Gastroesophageal sphincter (tissue), 4 donors: ENCODE measurements at regions not wholly inside any gene's neighbourhood (a gene's known extent, or its start where the extent isn't known, plus 50 kb on each side); places are given as distances from the start of the nearest gene placed in this dataset.

ENCODE experiments used
- ATAC-seq: fragments of 150-250 bp; one replicate; pipeline ENCODE4 v1.9.1; 2016; ENCODE audit warnings: mild to moderate bottlenecking, moderate library complexity
- H3K27ac ChIP-seq, 4 donors: fragments of 200-600 bp; sonication (generic) in 3 of 4; 1 replicate in 3 of 4; 2 replicates in 1 of 4; pipeline ENCODE4 v1.5.1; 2016 to 2019
- H3K27me3 ChIP-seq: fragments of 200-600 bp; sonication (generic); one replicate; pipeline ENCODE4 v1.5.1; 2019
- H3K36me3 ChIP-seq, 2 donors: fragments of 200-600 bp; sonication (generic); one replicate each; pipeline ENCODE4 v1.5.1; 2019; ENCODE audit warnings: control low read depth in 1 of 2
- H3K4me1 ChIP-seq, 3 donors: fragments of 200-600 bp; sonication (generic); 1 replicate in 2 of 3; 2 replicates in 1 of 3; pipeline ENCODE4 v1.5.1; 2016 to 2019; ENCODE audit warnings: control low read depth in 2 of 3
- H3K4me3 ChIP-seq, 2 donors: fragments of 200-600 bp; sonication (generic); one replicate each; pipeline ENCODE4 v1.5.1; 2019; ENCODE audit warnings: mild to moderate bottlenecking in 1 of 2, moderate library complexity in 1 of 2
- H3K9me3 ChIP-seq, 3 donors: fragments of 200-600 bp; sonication (generic); one replicate each; pipeline ENCODE4 v1.5.1; 2017 to 2019; ENCODE audit warnings: control low read depth in 2 of 3
- EP300 ChIP-seq: sonication (generic); formaldehyde crosslinking; IDR thresholded peaks from one replicate; pipeline ENCODE4 v1.6.1; 2017; ENCODE audit warnings: antibody characterized with exemption, mild to moderate bottlenecking
- POLR2A ChIP-seq, 2 donors: fragments of 450-650 bp; IDR thresholded peaks; one replicate each; pipeline ENCODE4 v1.6.1; 2017; ENCODE audit warnings: antibody characterized with exemption in 2 of 2, mild to moderate bottlenecking in 2 of 2, moderate library complexity in 1 of 2
- POLR2AphosphoS5 ChIP-seq: sonication (generic); formaldehyde crosslinking; IDR thresholded peaks from one replicate; pipeline ENCODE4 v1.6.1; 2017; ENCODE audit warnings: antibody characterized with exemption
- WGBS, 2 donors: methylation state at CpG; one replicate each; pipeline ENCODE4 v1.1.5; 2018; ENCODE audit warnings: low coverage in 1 of 2; 5-methylcytosine and 5-hydroxymethylcytosine counted together
- TF ChIP-seq, protein P1 (sequence below), 4 experiments: fragments of 200-600 bp in 2 of 4; fragments of 450-650 bp in 2 of 4; sonication (generic) in 1 of 4; IDR thresholded peaks; one replicate each; pipeline ENCODE4 v1.5.1; 2017 to 2019; ENCODE audit warnings: antibody characterized with exemption in 4 of 4, mild to moderate bottlenecking in 2 of 4, moderate library complexity in 2 of 4

DNA sequence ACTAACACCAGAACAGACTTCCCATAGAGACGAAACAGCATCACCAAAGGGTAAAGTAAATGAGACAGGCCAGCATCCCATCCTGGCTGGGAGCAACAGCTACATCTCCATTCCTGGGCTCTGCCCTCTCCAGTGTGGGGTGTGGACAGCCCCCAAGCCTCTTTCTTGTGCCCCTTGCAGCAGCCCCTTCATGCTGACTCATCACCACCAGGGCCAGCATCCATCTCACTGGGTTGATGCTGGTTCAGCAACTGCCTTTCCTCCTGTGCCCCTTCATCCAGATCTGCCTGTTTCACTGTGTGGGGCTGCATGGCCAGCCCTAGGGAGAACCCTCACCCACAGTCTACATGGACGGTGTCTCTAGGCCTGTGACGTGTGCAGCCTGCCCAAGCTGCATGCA, 569.1 kb upstream of the TBX3 start:
- Histone ChIP-seq H3K4me3 (no peak overlapping the region), H3K27me3 (no peaks in the 10 kb centered on the region), H3K36me3 (no peaks in the 10 kb centered on the region), H3K9me3 (no peaks in the 10 kb centered on the region), H3K27ac (no peak overlapping the region), H3K4me1 (no peaks in the 10 kb centered on the region)
- no peak for ATAC-seq
- WGBS, 2 donors = 100% methylated on average over 2 to 3 of the region's 3 CpGs
- TF ChIP-seq POLR2AphosphoS5 (no peak), EP300 (no peak), POLR2A (IDR thresholded peaks at IDR 0.05) (no peak)
- TF ChIP-seq, protein P1, sequence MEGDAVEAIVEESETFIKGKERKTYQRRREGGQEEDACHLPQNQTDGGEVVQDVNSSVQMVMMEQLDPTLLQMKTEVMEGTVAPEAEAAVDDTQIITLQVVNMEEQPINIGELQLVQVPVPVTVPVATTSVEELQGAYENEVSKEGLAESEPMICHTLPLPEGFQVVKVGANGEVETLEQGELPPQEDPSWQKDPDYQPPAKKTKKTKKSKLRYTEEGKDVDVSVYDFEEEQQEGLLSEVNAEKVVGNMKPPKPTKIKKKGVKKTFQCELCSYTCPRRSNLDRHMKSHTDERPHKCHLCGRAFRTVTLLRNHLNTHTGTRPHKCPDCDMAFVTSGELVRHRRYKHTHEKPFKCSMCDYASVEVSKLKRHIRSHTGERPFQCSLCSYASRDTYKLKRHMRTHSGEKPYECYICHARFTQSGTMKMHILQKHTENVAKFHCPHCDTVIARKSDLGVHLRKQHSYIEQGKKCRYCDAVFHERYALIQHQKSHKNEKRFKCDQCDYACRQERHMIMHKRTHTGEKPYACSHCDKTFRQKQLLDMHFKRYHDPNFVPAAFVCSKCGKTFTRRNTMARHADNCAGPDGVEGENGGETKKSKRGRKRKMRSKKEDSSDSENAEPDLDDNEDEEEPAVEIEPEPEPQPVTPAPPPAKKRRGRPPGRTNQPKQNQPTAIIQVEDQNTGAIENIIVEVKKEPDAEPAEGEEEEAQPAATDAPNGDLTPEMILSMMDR (IDR thresholded peaks at IDR 0.05) = no peak

DNA sequence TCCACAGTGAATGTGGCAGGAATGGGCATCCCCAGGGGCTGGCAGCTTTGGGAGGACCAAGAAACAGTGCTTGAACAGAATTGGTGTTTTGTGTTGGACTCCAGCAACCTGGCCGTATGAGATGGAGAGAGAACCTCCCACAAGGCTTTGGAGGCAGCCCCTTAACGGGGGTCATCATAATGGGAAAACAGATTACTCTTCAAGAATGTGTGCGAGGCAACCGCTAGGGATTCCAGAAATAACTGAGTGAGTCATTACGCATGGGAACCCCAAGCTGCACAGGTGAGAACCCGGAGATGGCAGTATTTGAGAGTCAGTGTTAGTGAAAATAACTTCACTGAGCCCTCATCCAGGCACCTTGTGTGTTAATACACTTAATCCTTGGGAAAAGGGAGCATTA, 567.8 kb upstream of the TBX3 start:
- TF ChIP-seq EP300 = no peak
- TF ChIP-seq POLR2AphosphoS5 = no peak
- TF ChIP-seq, protein P1 (IDR thresholded peaks at IDR 0.05) = no peak
- no peak for TF ChIP-seq POLR2A (IDR thresholded peaks at IDR 0.05)

DNA sequence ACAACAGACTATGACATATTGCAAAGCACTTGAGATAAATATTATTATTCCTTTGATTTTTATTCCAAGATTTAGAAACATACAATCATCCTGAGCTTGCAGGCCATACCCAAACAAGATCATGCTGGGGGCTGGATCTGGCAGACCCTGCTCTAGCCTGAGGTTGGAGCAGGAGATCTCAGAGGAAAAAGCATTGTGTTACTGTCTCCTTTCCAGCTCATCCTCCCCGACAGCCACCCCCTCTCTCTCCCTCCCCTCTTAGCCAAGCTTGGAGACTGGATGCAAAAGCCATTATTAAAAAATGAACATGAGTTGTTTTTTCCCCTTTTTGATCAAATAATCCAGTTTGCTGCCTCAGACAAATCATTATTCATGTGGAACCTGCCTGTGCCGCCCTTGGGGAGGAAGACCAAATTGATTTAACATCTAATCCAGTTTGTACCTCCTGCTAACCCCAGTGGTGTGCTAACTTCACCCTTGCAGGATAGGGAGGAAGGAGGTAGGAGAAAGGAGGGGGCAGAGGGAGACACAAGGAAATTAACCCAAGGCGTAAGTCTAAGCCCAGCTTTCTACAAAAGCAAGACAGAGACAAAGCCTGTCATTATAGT, 565.8 kb upstream of the TBX3 start:
- Histone ChIP-seq H3K9me3 (no peaks in the 10 kb centered on the region), H3K36me3 (no peaks in the 10 kb centered on the region), H3K4me1 (no peaks in the 10 kb centered on the region), H3K27me3 (peaks cover 6% of the 10 kb centered on the region), H3K27ac (no peak overlapping the region), H3K4me3 (no peak overlapping the region)
- 0 to 74% methylated on average over 1 to 2 of the region's 3 CpGs for WGBS, 2 donors
- TF ChIP-seq POLR2AphosphoS5 (no peak), EP300 (no peak), POLR2A (IDR thresholded peaks at IDR 0.05) (no peak)
- TF ChIP-seq, protein P1 (IDR thresholded peaks at IDR 0.05) = no peak
- no peak for ATAC-seq

More for the DNA sequence above, 567.8 kb upstream of the TBX3 start:
- ATAC-seq = no peak
- H3K27ac ChIP-seq = no peak overlapping the region
- no peaks in the 10 kb centered on the region for H3K27me3 ChIP-seq
- no peak overlapping the region for H3K4me3 ChIP-seq
- WGBS, 2 donors = 83 to 95% methylated on average over 4 to 5 of the region's 6 CpGs
- H3K36me3 ChIP-seq = no peaks in the 10 kb centered on the region
- no peaks in the 10 kb centered on the region for H3K9me3 ChIP-seq
- H3K4me1 ChIP-seq = no peaks in the 10 kb centered on the region

DNA sequence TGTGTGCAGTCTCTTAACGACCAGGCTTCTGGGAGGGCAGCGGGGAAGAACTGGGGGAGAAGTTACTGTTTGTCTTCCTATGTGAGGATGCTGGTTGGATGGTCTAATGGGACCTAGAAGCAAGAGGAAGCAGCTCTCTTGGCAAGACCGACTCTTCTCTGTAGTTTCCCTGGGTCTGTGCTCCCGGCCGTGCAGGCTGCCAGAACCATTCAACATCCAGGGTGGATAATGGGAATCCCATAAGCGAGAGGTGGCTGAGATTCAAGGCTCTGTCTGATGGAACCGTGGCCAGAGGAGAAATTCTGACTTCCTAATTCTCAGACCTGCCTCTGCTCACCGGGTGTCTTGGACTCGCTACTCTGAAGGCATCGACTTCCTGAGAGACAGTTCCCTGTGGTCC, 561.0 kb upstream of the TBX3 start:
- no peaks in the 10 kb centered on the region for H3K9me3 ChIP-seq
- H3K4me1 ChIP-seq = no peaks in the 10 kb centered on the region
- peaks cover 21% of the 10 kb centered on the region for H3K27me3 ChIP-seq
- 46 to 50% methylated on average over 2 to 10 of the region's 10 CpGs for WGBS, 2 donors
- no peak for ATAC-seq
- TF ChIP-seq POLR2AphosphoS5 (no peak), EP300 (no peak), POLR2A (IDR thresholded peaks at IDR 0.05) (no peak)
- TF ChIP-seq, protein P1 (IDR thresholded peaks at IDR 0.05) = no peak
- no peak overlapping the region for H3K27ac ChIP-seq
- no peak overlapping the region for H3K4me3 ChIP-seq
- no peaks in the 10 kb centered on the region for H3K36me3 ChIP-seq

DNA sequence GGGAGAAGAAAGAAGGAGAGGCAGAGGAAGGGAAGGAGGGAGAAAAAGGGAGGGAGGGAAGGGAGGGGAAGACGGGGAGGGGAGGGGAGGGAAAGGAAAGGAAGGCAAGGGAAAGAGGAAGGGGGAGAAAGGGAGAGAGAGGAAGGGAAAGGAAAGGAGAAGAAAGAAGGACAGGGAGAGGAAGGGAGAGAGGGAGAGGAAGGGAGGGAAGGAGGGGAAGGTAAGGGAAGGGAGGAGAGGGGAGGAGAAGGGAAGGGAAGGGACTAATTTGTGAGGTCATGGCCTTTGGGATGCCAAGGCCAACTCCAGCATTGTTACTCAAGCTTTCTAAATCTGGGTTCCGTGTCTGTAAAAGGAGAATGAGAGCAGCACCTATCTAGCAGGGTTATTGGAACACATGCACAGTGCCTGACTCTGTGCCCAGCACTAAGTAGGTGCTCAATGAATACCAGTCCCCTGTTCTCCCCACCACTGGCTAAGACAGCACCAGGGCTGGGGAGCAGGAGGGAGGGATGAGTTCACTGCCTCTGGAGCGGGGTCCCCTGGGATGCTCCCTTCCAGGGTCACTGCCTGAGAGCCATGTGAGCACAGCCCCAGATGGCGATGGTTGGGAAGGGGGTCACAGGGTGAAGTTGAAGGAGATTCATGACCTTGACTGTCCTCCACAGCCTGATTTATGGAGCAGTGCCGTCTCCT, 560.1 kb upstream of the TBX3 start:
- Histone ChIP-seq H3K27me3 (peaks cover 21% of the 10 kb centered on the region), H3K36me3 (no peaks in the 10 kb centered on the region), H3K4me3 (no peak overlapping the region), H3K4me1 (no peaks in the 10 kb centered on the region), H3K27ac (no peak overlapping the region), H3K9me3 (no peaks in the 10 kb centered on the region)
- ATAC-seq = no peak
- 75 to 80% methylated on average over 1 to 4 of the region's 5 CpGs for WGBS, 2 donors
- TF ChIP-seq POLR2A (IDR thresholded peaks at IDR 0.05) (no peak), EP300 (no peak), POLR2AphosphoS5 (no peak)
- TF ChIP-seq, protein P1 (IDR thresholded peaks at IDR 0.05) = no peak
